Head of caudate nucleus (tissue), 42 donors: ENCODE measurements at regions not wholly inside any gene's neighbourhood (a gene's known extent, or its start where the extent isn't known, plus 50 kb on each side); places are given as distances from the start of the nearest gene placed in this dataset.

Source experiments
- DNase-seq, 42 donors: peaks; one replicate each; pipeline versions ENCODE4 v3.0.0 to v3.0.0-alpha.2; 2020 to 2021; ENCODE audit warnings: mixed read lengths in 7 of 42
- intact Hi-C: fragments of 100-400 bp; cut with DNase I; formaldehyde crosslinking; loops from one replicate; pipeline ENCODE4 v1.15.0; 2022

DNA sequence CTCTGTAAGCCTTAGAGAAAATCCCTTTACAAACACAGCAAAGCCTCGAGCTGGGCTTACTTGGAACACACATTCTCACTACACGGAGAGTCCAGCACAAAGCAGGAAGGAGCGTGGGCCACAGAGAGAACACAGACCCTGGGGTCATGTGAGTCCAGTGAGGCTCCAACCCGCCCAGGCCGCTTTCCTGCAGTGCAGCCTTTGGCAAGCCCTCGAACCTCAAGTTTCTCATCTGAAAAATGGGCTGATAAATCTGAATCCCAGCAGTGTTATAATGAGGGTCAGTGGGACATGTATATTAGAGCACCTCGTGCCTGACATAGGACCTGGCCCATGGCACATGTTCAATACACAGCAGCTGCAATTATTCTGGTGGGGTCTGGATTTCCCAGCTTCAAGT, 305.5 kb upstream of the SULF2 start:
- intact Hi-C loops, result no loop called here
- DNase-seq, result no peak

DNA sequence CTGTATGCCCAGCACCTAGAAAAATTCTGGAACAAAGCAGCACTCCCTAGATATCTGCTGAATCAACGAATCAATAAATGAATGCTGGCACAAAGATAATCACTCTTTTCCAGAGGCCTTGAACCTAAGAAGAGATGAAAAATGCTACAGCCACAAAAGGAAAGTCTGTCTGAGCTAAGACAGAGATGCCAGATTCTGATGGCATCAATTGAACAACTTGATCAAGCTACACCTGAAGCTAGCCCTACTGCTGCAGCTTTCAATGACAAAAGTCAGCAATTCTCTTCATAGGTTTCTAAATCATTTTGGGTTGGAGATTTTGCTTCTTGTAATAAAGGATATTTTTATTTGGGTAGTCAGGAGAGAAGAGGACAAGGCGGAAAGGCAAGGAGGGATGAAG, 305.0 kb upstream of the SULF2 start:
- intact Hi-C loops, result no loop called here
- DNase-seq, result no peak

DNA sequence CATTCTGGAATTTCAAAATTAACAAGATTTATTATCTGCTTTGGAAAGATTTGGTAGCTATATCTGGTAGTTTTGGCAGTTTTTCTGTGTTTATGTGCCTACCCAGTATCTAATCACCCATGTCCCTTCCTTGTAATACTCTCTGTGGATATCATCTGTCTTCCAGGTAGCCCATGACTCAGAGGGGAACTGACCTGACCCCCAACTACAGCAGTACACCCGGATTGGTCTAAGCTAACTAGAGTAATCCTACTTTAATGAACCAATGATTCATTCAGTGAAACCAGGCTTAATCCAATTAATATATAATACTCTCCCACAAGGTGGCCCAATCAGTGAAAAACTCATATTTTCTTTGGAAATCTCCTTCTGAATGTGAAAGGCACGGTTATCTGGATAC, 295.3 kb upstream of the SULF2 start:
- DNase-seq, result no peak
- intact Hi-C loops, result no loop called here

GRCh38 chr20:48079028-48079427, 293.7 kb upstream of the SULF2 start:
- DNase-seq, result no peak
- intact Hi-C loops, result no loop called here

DNA sequence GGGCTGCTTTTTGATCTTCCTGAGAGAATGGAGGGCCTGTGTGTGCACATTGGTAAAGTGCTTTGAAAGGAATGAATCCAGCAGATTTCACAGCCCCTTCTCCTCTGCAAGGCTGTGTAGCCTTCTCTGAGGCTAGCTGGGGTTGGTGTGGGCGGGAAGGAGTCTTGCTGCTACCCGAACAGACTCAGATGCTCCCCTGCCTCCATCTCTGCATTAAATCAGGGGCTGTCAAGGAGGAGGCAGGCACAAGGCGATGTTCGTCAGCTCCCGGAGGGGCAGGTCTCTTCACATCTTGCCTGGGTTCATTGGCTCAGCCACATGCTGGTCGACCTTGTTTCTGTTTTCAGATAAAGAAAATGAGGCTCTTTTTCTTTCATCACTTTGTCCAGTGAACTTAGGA, 291.5 kb upstream of the SULF2 start:
- intact Hi-C loops, result no loop called here

GRCh38 chr20:48076247-48076646, 291.0 kb upstream of the SULF2 start:
- intact Hi-C loops, result no loop called here
- no peak for DNase-seq

More for the DNA sequence above, 291.5 kb upstream of the SULF2 start:
- no peak for DNase-seq

GRCh38 chr20:48075591-48076174, 290.4 kb upstream of the SULF2 start:
- intact Hi-C loops, result no loop called here
- DNase-seq, result no peak

GRCh38 chr20:48070991-48071652, 285.8 kb upstream of the SULF2 start:
- no peak for DNase-seq
- intact Hi-C loops, result no loop called here

DNA sequence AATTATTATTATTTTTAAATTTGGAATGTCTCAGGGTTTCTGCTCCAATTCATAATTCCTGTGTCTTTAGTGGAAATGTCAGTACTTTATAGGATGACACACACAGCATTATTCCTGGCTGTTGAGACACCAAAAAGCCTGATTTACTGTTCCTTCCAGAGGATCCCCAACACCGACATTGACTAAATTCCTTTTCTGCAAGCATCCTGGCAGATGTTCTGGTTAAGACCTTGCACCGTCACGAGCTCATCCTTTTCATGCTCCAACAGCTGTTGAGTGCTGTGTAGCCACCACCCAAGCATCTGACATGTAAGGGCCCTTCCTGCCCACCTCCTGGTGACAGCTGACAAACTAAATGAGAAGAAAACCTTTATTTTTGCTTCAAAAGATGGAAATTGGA, 284.3 kb upstream of the SULF2 start:
- intact Hi-C loops, result no loop called here

GRCh38 chr20:48066851-48067250, 281.6 kb upstream of the SULF2 start:
- no peak for DNase-seq
- intact Hi-C loops, result no loop called here

More for the DNA sequence above, 284.3 kb upstream of the SULF2 start:
- no peak for DNase-seq

- DNase-seq, result no peak
- intact Hi-C loops, result no loop called here
These were observed 281.0 kb upstream of the SULF2 start for GRCh38 chr20:48066246-48066645.

- no peak for DNase-seq
- intact Hi-C loops, result no loop called here
These were observed 280.6 kb upstream of the SULF2 start for GRCh38 chr20:48065833-48066232.

- DNase-seq, result no peak
- intact Hi-C loops, result no loop called here
These were observed 279.6 kb upstream of the SULF2 start for GRCh38 chr20:48064929-48065328.

- intact Hi-C loops, result no loop called here
- no peak for DNase-seq
These were observed 275.8 kb upstream of the SULF2 start for GRCh38 chr20:48060841-48061720.

- no peak for DNase-seq
- intact Hi-C loops, result no loop called here
These were observed 273.6 kb upstream of the SULF2 start for GRCh38 chr20:48058611-48059559.

DNA sequence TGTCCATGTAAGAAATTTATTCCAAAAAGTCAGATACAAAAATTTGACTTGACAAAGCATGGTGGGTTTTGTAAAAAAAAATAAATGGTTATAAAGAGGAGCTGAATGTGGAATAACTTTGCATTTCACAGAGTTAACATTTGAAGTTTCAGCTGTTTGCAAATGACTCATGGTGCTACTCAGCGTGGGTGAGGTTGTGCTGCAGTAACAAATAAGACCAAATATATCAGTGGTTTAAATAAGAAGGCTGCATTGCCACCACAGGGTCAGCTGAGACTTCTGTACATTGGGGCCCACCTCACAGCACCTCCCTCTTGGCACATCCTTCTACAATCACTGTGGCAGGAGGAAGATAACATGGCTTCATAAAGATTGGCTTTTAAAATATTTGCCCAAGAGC, 272.5 kb upstream of the SULF2 start:
- no peak for DNase-seq
- intact Hi-C loops, result no loop called here

DNA sequence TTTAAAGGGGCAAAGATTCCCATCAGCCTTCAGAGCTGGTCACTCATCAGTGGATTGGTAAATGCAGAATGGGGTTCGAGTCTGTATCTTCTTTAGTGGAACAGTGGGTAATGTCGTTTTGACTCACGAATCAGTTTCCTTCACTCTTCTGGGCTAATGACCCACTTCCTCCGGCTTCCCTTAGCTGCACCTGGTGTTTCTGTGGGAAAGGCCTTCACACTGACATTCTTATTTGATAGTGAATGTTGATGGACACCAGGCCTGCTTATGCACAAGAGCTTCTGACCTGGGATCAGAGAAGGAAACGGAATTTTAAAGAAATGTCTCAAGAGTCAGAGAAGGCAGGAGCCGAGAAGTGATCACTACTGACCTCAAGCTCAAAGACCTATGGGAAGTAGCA, 272.0 kb upstream of the SULF2 start:
- DNase-seq, result no peak
- intact Hi-C loops, result no loop called here

DNA sequence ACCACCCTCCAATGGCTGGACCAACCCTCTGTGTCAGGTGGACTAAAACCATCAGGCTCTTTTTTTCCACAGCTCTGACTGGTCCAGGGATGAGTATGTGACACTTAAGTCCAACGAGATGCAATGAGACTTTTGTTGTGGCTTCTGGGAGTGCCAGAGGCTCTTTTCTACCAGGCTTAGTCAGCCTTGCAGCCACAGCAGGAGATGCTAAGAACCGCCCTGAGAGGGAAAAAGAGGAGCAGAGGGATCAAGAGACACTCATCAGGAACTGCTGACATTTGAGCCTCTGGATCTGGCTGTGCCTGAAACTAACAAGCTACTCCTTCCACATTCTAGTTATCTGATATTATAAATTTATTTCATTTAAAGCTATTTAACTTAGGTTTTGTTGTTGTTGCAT, 270.9 kb upstream of the SULF2 start:
- DNase-seq, result no peak
- intact Hi-C loops, result no loop called here

DNA sequence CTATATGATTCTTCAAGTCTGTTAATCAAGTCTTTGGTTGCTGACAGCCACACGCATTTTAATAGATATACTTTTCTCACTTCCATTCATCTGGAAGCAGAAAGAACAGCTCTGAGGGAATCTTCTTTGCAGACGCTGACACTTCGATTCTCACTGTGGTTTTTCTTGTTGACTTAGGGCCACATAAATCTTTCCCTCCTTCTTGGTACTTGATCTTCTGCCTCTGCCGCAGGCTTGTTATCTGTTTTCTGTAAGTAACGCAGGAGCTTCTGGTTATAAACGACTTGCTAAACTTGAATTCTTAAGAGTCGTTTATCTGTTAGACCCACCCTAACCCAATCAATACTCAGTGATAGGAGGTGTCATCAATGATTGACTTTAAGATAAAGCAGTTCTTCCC, 268.8 kb upstream of the SULF2 start:
- no peak for DNase-seq
- intact Hi-C loops, result no loop called here
